ENCODE measurements at regions not wholly inside any gene's neighbourhood (a gene's known extent, or its start where the extent isn't known, plus 50 kb on each side); places are given as distances from the start of the nearest gene placed in this dataset.

- DNase-seq: no peak
These were observed 52.6 kb upstream of the ASB17 start for GRCh38 chr1:75984781-75985180.

GRCh38 chr1:75985827-75986226, 53.6 kb upstream of the ASB17 start:
- no peak for DNase-seq

GRCh38 chr1:75986478-75986877, 54.3 kb upstream of the ASB17 start:
- no peak for DNase-seq

GRCh38 chr1:75989121-75989520, 56.9 kb upstream of the ASB17 start:
- DNase-seq: no peak

GRCh38 chr1:75990686-75991085, 58.5 kb upstream of the ASB17 start:
- DNase-seq: no peak

- DNase-seq: peak; percentile 61 to 66
These were observed 59.4 kb upstream of the ASB17 start for GRCh38 chr1:75991497-75992114.

- no peak for DNase-seq
These were observed 60.1 kb upstream of the ASB17 start for GRCh38 chr1:75992312-75992711.

- DNase-seq: no peak
These were observed 61.5 kb upstream of the ASB17 start for GRCh38 chr1:75993661-75994060.

GRCh38 chr1:75996196-75996595, 64.0 kb upstream of the ASB17 start:
- DNase-seq: no peak

- no peak for DNase-seq
These were observed 66.8 kb upstream of the ASB17 start for GRCh38 chr1:75999034-75999433.

GRCh38 chr1:76003946-76004345, 70.6 kb upstream of the ST6GALNAC3 start:
- no peak for DNase-seq

- DNase-seq: no peak
These were observed 68.8 kb upstream of the ST6GALNAC3 start for GRCh38 chr1:76005765-76006164.

GRCh38 chr1:76006234-76006633, 68.3 kb upstream of the ST6GALNAC3 start:
- DNase-seq: no peak

GRCh38 chr1:76010802-76011201, 63.7 kb upstream of the ST6GALNAC3 start:
- no peak for DNase-seq

GRCh38 chr1:76012341-76013205, 62.0 kb upstream of the ST6GALNAC3 start:
- no peak for DNase-seq

- DNase-seq: no peak
These were observed 61.4 kb upstream of the ST6GALNAC3 start for GRCh38 chr1:76013206-76013581.

- DNase-seq: no peak
These were observed 59.0 kb upstream of the ST6GALNAC3 start for GRCh38 chr1:76015478-76016103.

GRCh38 chr1:76018045-76018444, 56.5 kb upstream of the ST6GALNAC3 start:
- no peak for DNase-seq

GRCh38 chr1:76021846-76022245, 52.7 kb upstream of the ST6GALNAC3 start:
- no peak for DNase-seq

GRCh38 chr1:76023669-76024435, 50.7 kb upstream of the ST6GALNAC3 start:
- DNase-seq: no peak

Data from CD4-positive, alpha-beta T cell treated with Interferon alpha-2 for 1 hour (primary cell).